Islet of Langerhans (tissue), 1 donor: ENCODE measurements at regions not wholly inside any gene's neighbourhood (a gene's known extent, or its start where the extent isn't known, plus 50 kb on each side); places are given as distances from the start of the nearest gene placed in this dataset.

Experiments
- FAIRE-seq: peaks from one replicate; lab custom pipeline; 2011; peaks lifted over from hg19 to GRCh38; lab: Jason Lieb, UNC

DNA sequence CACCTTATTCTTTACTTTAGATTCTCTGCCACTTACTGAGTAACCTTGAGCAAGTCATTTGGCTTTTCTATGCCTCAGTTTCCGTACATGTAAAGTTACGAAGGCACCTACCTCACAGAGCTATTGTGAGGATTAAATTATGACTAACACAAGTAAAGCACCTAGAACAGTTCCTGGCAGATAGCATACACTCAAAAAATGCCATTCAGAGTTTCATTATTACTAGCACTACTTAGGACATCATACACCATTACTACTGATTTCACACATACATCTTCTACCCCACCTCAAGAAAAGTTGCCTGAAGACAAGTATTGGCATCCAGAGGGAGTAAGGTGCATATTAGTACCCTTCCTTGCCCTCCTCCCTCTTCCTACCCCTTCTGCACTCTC is 107.8 kb downstream of the OGFRL1 start:
- FAIRE-seq: no peak

DNA sequence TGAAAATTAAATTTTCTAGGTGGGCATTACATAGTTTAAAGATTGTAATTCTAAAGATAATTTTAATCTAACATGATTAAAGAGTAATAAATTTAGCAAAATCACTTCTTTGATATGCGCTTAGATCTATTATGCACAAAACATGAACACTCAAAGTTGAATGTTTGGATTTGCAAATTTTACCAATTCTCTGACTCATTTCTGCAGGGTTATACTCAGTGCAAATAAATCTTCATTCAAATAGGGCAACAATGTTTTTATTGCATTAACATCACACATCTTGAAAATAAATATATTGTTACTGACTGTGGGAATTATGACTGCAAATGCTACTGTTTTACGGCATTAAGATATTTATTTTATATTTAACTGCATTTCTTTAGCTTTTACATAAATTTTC is 110.7 kb downstream of the OGFRL1 start:
- FAIRE-seq: no peak

DNA sequence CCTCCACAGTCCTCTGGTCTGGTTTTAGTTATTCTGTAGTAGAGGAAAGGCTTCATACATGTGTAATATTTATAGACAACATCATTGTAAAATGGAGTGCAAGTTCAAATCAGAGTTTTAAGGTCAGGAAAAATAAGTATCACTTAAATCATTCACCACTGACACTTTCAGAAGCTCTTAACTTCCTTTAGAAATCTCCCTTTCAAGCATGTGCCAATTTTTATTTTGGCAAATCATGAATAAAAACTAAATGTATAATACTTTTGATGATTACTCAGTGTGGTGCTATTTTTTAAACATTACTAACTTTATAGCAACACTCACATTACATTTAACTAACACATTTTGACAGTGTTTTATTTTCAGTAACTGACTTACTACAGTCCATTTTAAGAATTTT is 112.2 kb downstream of the OGFRL1 start:
- FAIRE-seq: peak; percentile 68

DNA sequence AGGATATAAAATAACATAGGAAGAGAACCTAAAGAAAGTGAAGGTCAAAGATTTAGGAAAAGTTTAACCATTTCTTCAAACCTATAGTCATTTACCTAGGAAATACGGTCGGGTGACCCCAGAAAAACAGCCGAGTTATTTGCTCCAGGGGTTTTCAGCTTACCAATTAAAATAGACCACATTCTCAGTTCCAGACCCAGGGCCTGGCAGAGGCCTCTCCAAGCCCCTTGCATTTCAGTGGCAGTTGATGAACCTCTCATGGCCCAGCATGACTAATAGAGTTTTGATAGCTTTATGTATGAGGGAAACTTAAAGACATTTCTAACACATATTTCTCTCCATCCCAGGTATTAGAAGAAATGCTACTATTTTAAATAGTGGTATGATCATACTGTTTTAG is 113.5 kb downstream of the OGFRL1 start:
- no peak for FAIRE-seq

DNA sequence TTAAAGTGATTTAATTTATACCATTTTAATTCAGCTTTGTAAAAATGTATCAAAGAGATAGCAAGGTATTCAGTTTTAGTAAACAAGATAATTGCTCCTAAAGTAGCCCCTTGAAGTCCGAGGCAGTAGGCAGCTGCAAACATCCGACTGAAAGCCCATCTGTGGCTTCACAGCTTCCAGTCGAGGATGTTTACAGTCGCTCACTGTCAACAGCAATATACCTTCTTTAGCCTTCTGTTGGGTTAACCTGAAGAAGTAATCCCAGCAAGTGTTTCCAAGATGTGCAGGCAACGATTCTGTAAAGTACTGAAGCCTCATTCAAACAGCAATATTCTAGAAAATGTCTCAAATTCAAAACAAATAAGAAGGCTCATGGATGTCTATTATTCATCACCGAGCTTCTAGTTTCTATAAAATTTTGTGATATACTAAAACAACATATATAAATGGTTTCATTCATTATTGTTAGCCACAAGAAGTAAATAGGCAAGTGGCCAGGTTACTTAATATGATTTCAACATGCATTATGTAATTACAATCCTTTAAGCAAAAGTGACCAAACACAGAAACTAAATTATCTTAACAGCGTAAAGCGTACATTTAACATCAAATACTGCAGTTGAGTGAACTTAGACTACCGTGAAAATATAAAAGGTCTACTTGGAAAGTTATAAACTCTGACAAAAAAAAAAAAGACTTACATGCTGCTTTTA is 115.0 kb downstream of the OGFRL1 start:
- FAIRE-seq: peak; percentile 82

DNA sequence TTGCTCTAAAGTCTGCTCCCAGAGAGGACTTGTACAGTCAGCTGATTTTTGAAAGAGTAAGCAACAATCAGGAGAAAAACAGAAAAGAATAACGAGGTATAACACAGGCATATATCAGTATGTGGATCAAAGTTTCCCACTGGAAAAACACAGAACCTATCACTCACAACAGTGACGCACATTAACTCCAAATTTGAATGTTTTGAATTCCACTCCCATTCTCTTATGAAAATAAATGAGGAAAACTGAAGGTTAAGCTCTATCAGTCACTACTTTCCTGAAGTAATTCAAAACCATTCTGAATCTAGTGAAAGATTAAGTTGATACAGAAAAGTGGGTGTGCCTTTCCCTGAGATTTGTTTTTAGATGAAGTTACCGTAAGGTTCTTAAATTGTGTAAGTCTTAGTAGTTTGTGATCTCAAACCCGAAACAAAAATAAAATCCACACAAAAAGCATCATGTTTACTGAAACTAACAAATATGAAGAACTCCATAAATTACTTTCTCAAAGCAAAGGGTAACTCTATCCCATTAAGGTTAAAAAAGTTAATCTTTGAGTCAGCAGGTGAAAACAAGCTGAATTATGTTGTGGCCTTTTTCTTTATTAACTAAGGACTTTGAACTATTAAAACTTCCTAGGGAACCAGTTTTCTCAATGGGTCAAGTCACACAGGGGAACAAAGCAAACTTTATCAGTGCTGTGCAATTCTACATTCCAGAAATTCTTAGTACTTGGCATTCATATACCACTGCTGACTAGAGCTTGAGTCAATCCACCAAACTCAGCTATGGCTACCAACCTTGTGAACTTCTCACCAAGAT is 115.7 kb downstream of the OGFRL1 start:
- peak; percentile 21 for FAIRE-seq

DNA sequence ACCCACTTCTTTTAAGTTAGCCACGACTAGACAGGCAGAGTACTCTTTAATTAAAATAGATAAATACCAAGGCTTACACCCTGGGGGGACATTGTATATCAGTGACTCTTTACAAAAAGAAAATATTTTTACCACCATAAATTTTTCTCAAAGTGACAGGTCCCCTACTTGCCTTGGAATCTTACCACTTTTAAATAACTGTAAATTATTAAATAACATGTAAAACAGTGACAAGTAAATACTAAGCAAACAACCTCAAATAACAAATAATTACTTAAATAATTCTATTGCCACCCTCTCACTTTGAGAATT is 116.3 kb downstream of the OGFRL1 start:
- FAIRE-seq: peak; percentile 27

DNA sequence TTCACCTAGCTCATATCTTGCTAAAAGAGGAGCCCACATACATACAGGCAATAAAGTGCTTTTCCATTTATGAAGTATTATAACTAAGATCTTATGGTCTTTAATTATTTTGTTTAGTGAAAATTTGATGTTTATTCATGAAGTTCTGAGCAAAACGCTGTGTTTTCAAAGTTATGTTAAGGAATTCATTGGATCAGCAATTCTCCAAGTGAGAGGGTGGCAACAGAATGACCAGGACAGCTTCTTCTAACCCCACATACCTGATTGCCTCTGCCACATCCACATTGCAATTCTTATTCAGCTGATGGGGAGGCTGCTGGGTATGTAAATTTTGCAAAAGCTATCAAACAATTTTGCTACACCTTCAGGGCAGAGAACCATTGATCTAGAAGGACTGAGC is 116.8 kb downstream of the OGFRL1 start:
- no peak for FAIRE-seq

DNA sequence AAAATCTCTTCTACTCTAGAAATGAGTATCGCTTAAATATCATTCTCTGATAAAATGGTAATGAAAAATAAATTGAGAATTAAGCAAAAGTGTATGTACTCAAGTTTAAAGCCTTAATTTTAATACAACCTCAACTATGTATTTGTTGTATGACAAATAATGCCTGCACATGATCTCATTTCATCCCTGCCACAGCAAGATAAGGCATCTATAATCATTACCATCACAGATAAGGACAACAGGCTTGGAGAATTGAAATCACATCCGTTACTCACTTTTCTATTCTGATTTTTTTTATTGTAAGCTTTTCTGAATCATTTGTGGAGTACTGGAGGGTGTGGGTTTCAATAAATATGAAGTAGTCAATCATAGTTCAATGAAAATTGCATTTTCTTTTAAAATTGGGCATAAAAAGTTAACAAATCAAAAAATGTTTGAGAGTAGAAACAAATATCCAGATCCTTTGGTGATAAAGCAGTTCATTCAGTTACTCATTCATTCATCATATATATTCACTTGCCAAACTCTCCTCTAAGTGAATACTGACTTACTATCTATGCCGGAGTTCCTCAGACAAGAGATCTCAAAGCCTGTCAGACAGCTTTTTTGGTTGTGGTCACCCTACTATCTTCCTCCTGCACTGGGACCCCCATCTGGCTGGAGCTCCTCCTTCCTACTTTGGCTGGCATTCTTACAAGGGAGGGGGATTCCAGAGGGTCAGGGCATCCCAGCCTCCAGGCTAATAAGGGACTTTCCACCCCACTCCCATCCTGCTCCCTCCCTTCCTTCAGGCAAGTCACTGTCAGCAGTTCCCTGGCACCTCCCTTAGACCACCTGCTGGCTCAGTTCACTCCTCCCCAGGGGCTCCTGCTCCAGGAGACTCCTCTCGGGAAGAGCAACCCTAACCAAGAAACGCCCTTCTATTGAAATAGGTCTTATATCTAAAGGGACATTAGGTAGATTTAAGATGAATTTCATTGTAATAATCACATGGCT is 118.6 kb downstream of the OGFRL1 start:
- FAIRE-seq: no peak

DNA sequence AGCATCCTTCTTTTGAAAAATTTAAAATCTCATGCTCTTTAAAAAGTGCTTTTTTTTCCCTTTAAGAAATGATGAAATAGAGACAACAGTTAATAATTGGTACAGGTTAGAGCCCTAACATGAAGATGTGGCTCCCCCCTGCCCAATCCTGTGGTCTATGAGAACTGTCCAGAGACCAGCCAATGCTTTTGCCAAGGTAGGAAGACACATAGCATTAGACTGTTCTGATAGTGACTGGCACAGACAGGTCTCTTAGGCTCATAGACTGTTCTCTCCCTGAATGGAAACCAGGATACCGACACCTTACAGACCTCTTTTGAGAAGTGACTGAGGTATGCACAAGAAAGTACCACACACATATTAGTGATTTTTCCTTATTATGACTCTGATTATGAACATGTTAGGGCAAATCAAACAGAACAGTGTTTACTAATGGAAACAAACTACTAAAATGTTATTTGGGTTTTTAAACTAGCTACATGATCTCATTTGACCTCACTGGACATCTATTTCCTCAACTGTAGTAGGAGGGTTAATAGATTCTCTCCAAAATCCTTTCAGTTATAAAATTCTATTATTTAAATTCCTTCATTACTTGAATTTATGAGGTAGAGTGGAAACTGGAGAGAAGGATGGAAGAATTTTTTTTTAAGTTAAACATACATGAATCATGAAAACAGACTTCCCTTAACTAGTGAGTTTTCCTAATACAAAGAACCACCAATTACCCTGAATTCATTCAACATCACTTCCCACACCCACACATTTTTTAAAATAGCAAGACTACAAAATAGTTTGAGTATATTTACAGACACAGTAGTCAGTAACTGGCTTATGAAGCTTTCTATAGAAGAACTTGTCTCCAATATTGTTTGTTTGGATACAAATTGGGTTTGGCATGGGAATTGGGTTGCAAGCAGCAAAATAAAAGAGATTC is 120.4 kb downstream of the OGFRL1 start:
- FAIRE-seq: no peak

DNA sequence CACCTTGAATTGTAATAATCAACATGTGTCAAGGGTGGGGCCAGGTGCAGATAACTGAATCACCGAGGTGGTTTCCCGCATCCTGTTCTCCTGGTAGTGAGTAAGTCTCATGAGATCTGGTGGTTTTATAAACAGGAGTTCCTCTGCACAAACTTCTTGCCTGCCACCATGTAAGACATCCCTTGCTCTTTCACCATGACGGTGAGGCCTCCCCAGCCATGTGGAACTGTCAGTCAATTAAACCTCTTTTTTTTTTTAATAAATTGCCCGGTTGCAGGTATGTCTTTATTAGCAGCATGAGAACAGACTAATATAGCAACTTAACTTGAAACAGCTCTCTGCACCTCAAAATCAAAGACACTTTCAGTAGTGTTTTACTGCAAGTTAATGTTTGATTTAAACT is 121.6 kb downstream of the OGFRL1 start:
- no peak for FAIRE-seq

DNA sequence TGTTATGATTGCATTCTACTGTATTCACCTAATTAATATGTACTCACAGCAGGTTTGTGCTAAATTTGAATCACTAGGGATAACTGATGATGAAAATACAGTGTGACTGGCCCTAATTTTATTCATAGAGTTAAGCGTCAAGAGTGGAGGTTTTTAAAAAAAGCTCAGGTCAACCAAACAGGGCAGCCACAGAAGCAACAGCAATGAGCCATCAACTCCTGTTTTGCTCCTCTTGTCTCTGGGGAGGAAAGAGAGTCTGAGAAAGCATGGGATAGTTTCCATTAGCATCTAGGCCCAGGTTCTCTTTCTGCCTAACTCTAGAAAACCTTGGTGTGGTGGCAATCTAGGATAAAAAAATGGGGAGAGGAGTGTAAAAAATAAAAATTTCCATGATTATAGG is 122.1 kb downstream of the OGFRL1 start:
- FAIRE-seq: no peak

DNA sequence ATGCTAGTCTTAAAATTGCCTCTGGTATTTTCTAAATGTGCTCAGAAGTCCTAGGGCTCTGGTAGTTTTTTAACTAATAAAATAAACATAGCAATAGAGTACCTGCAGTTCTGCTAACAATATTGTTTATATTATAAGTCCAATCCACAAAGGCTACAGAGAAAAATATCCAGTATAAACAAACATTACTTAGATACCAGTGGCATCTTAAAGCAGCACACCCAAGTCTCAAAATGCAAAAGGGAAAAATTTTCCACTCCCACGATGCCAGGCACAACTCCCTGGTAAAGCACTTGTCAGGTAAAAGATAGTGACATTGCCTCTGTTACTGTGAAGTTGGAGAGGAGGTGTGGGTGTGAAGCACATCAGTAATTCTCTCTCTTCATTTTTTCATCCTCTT is 123.3 kb downstream of the OGFRL1 start:
- FAIRE-seq: no peak

DNA sequence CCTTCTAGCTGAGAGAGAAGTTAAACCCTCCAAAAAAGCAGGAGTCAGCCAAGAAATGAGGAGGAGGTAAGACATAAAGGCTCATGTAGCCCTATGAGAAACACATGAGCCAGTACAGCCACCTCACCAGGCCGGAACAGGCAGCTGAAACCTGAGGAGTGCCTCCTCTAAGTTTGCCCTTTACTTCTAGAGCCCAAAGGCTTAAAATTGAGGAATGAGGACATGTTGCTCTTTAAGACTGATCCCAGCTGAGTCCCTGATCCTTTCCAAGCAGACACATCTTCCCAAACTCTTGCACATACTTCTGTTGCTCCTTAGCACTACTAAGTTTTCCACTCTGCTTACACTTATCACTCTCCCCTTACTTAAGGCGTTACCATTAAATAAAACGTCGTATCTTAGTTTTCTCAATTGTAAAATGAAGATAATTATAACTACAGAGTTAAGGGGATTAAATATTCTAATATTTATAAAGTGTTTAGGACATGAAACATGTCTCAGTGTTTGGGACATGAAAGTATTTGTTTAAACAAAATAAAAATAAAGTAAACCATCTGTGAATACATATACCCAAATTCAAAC is 124.0 kb downstream of the OGFRL1 start:
- FAIRE-seq: no peak

DNA sequence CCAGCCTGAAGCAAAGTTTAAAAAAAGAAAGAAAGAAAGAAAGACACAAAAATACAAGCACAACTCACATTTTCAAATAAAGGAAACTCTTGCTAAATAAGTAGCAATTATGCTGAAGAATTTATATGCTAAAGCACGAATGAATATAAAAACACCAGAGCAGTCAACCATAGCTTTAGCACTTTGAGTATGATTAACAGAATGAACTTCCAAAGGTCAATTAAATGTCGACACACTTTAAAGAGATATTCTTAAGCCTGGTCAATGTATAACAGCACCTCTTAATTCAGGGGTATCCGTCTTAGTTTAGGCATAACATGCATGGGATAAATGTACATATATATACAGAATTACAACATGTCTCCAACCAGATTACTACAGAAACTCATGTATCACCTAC is 125.9 kb downstream of the OGFRL1 start:
- no peak for FAIRE-seq

DNA sequence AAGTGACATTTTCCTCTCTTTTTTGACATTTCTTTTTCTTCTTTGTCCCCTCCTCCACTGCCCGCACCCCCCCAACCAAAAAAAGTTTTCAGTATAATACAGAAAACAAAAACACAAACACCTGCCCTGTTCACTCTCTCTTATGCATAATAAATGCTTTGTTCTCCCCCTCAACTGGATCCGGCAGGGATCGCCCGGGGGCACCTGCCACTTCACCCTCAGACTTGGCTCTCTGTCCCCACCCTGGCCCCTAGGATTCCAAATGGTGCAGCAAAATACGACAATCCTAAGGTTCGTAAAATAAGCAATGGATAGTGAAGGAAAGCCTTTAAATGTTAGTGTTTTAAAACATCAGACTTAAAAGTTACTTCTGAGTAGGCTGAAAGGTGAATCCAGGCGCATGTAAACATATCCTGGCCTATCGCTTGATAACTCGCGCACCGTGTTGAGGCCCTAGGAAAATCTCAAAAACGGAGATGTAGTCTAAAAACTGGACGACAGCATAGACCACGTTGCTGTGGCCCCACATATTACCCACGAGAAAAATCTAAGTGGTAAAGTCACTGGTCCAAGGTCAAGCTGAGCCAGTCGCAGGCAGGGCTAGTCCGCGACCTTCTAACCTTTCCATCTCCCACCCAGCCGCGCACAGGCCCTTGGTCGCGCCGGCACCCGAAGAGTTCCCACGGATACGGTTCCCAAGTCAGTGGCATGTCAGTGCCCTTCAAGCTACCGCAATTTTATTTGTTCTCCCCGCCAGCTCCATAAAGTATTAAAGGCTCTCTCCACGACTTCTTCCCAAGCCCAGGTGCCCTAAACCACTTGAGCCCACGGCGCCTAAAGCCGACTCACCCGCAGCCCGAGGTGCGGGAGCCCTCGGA is 130.8 kb downstream of the OGFRL1 start:
- no peak for FAIRE-seq

DNA sequence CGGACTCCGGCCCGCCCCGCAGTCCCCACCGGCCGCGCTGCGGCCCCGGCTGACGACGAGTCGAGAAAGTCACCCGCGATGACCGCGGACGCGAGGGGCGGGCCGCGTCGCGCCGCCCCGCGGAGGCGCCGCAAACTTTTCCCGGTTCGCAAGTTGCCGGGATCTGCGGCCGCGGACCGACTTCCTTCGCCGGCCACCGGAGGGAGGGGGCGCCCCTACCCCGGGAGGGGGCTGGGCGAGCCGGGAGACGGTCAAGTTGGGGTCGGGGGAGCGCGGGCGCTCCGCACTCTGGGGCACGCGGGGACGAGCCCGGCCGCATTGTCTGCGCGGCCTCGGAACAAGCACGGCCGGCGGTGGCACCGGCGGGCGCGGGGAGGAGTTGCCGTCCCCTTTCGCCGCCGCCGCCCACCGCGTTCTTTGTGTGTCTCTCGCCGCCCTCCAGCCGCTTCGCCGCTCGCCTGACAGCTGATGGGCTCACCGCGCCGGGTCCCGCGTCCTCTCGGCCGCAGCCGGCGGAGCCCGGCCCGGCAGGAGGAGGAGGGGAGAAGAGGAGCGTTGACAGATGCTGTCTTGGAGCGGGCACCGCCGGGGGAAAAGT is 131.6 kb downstream of the OGFRL1 start:
- FAIRE-seq: no peak

DNA sequence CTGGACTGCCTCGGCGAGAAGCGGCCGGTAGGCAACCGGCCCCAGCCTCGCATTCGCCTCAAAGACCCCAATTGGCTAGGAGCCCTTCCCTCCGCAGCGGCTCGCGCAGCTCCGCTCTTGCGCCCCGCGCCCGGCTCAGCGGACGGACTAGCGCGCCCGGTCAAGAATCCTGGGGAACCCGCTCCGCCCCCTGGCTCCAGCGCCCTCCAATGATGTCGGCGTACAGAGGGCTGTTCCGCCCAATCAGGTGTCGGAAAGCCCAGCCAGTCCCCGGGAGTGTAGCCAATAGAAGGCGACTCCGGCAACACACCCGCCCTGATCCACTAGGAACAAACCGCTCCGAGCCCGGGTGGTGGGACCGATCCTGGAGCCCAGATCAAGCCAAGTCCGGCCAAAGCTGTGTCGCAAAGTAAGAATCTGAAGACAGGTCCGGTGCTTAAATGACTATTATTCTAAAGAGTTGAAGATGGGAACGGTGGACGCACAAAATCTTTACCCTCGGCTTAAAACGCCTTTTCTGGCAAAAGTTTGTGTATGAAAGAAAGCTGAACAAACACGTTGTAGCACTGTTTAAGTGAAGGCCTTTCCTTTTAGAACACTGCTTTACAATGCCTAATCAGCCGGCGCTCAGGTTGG is 132.2 kb downstream of the OGFRL1 start:
- peak; percentile 36 for FAIRE-seq

DNA sequence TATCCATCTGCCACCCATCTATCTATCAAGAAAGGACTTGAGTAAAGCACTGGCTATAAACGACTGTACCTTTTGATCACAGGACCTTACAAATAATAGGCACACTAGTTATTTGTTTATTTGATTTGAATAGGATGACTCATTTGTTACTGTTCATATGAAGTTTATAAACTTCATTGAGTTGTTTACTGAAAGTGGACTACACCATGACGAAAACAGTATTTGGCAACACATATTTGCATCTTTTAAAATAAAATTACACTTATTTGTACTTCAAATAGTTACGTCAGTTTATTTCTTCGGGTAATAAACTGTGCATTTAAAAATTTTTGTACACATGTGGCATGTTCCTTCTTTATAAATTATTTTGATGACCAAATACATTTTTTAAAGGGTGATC is 133.0 kb downstream of the OGFRL1 start:
- FAIRE-seq: no peak
